HEK293T (cell line): ENCODE measurements at regions not wholly inside any gene's neighbourhood (a gene's known extent, or its start where the extent isn't known, plus 50 kb on each side); places are given as distances from the start of the nearest gene placed in this dataset.

Experiments
- BHLHE40 ChIP-seq: fragments of 450-650 bp; IDR thresholded peaks from 2 replicates; pipeline ENCODE4 v1.6.1; 2016; ENCODE audit warnings: mild to moderate bottlenecking, moderate library complexity, borderline replicate concordance
- ELF4 ChIP-seq: fragments of 450-650 bp; IDR thresholded peaks from 2 replicates; pipeline ENCODE4 v1.6.1; 2017; ENCODE audit warnings: antibody characterized with exemption
- LEF1 ChIP-seq: fragments of 450-650 bp; IDR thresholded peaks from 2 replicates; pipeline ENCODE4 v1.6.1; 2017; ENCODE audit warnings: mild to moderate bottlenecking, borderline replicate concordance
- PKNOX1 ChIP-seq: fragments of 450-650 bp; IDR thresholded peaks from 2 replicates; pipeline ENCODE4 v1.6.1; 2016

GRCh38 chr21:24353492-24353891 lies 1253.8 kb downstream of the MRPL39 start:
- TF ChIP-seq LEF1 (no peak), BHLHE40 (no peak), ELF4 (no peak), PKNOX1 (no peak)
